SK-N-MC (cell line): ENCODE measurements at regions not wholly inside any gene's neighbourhood (a gene's known extent, or its start where the extent isn't known, plus 50 kb on each side); places are given as distances from the start of the nearest gene placed in this dataset.

Experiments
- EZH2 ChIP-seq: fragments of 200-600 bp; sonication (generic); IDR thresholded peaks from one replicate; pipeline ENCODE4 v1.6.1; 2017; ENCODE audit warnings: antibody characterized with exemption
- POLR2AphosphoS5 ChIP-seq: IDR thresholded peaks from 2 replicates; pipeline ENCODE4 v1.6.1; 2012; ENCODE audit warnings: mild to moderate bottlenecking, low read depth, low read length, borderline replicate concordance

GRCh38 chr2:8571301-8571791, 110.5 kb upstream of the ID2 start:
- TF ChIP-seq EZH2, result no peak
- TF ChIP-seq POLR2AphosphoS5, result no peak
